Uterus (tissue), 3 donors: ENCODE measurements at regions not wholly inside any gene's neighbourhood (a gene's known extent, or its start where the extent isn't known, plus 50 kb on each side); places are given as distances from the start of the nearest gene placed in this dataset.

ENCODE experiments used
- DNase-seq, 2 donors: peaks; one replicate each; pipeline ENCODE4 v3.0.0-alpha.2; 2019 to 2020
- H3K27ac ChIP-seq, 2 donors: fragments of 200-600 bp; sonication (generic); 1 replicate in 1 of 2; 2 replicates in 1 of 2; pipeline ENCODE4 v1.5.1; 2016 to 2018
- H3K27me3 ChIP-seq, 2 donors: fragments of 200-600 bp; sonication (generic); one replicate each; pipeline ENCODE4 v1.5.1; 2018 to 2019; ENCODE audit warnings: control low read depth in 1 of 2
- H3K36me3 ChIP-seq, 2 donors: fragments of 200-600 bp; sonication (generic); one replicate each; pipeline ENCODE4 v1.5.1; 2019; ENCODE audit warnings: control low read depth in 1 of 2
- H3K4me1 ChIP-seq, 2 donors: fragments of 200-600 bp; sonication (generic); one replicate each; pipeline ENCODE4 v1.5.1; 2018 to 2019; ENCODE audit warnings: control low read depth in 1 of 2
- H3K4me3 ChIP-seq, 2 donors: fragments of 200-600 bp; sonication (generic); 1 replicate in 1 of 2; 2 replicates in 1 of 2; pipeline ENCODE4 v1.5.1; 2018 to 2019; ENCODE audit warnings: mild to moderate bottlenecking in 1 of 2
- H3K9me3 ChIP-seq, 2 donors: fragments of 200-600 bp; sonication (generic); one replicate each; pipeline ENCODE4 v1.5.1; 2019; ENCODE audit warnings: control low read depth in 1 of 2
- CTCF ChIP-seq, 4 experiments: fragments of 200-600 bp in 2 of 4; fragments of 450-650 bp in 2 of 4; sonication (generic) in 2 of 4; IDR thresholded peaks; one replicate each; pipeline ENCODE4 v1.5.1; 2016 to 2019; ENCODE audit warnings: antibody characterized with exemption in 4 of 4, mild to moderate bottlenecking in 2 of 4, moderate library complexity in 1 of 4
- POLR2A ChIP-seq, 2 donors: fragments of 450-650 bp; IDR thresholded peaks; one replicate each; pipeline ENCODE4 v1.6.1; 2016; ENCODE audit warnings: antibody characterized with exemption in 2 of 2, mild to moderate bottlenecking in 1 of 2, moderate library complexity in 1 of 2
- intact Hi-C: fragments of 100-400 bp; cut with DNase I; formaldehyde crosslinking; loops from one replicate; pipeline ENCODE4 v1.15.1; 2023; ENCODE audit warnings: low total_unique reads
- donor health status: DM: yes; HTN: yes; CAD: no.

GRCh38 chr2:4673025-4673489, 969.7 kb downstream of the DCDC2C start:
- Histone ChIP-seq H3K4me1 (no peaks in the 10 kb centered on the region), H3K4me3 (no peak overlapping the region), H3K36me3 (no peaks in the 10 kb centered on the region), H3K27me3 (no peaks in the 10 kb centered on the region), H3K27ac (no peak overlapping the region), H3K9me3 (no peaks in the 10 kb centered on the region)
- DNase-seq: no peak
- intact Hi-C loops: no loop called here
- TF ChIP-seq POLR2A (IDR thresholded peaks at IDR 0.05) (no peak), CTCF (IDR thresholded peaks at IDR 0.05) (no peak)

GRCh38 chr2:4674007-4674406, 970.6 kb downstream of the DCDC2C start:
- H3K27ac ChIP-seq: no peak overlapping the region
- intact Hi-C loops: no loop called here
- no peak overlapping the region for H3K4me3 ChIP-seq
- TF ChIP-seq CTCF (IDR thresholded peaks at IDR 0.05) (no peak), POLR2A (IDR thresholded peaks at IDR 0.05) (no peak)
- no peaks in the 10 kb centered on the region for H3K9me3 ChIP-seq
- H3K27me3 ChIP-seq: no peaks in the 10 kb centered on the region
- no peaks in the 10 kb centered on the region for H3K4me1 ChIP-seq
- no peaks in the 10 kb centered on the region for H3K36me3 ChIP-seq
- no peak for DNase-seq

- intact Hi-C loops: no loop called here
These were observed 971.9 kb downstream of the DCDC2C start for GRCh38 chr2:4675295-4675694.

GRCh38 chr2:4678927-4679326, 975.6 kb downstream of the DCDC2C start:
- Histone ChIP-seq H3K27me3 (no peaks in the 10 kb centered on the region), H3K4me1 (no peaks in the 10 kb centered on the region), H3K4me3 (no peak overlapping the region), H3K27ac (no peak overlapping the region), H3K9me3 (no peaks in the 10 kb centered on the region), H3K36me3 (no peaks in the 10 kb centered on the region)
- no peak for TF ChIP-seq POLR2A (IDR thresholded peaks at IDR 0.05)
- no peak for TF ChIP-seq CTCF (IDR thresholded peaks at IDR 0.05)
- intact Hi-C loops: no loop called here
- no peak for DNase-seq

More at GRCh38 chr2:4675295-4675694, 971.9 kb downstream of the DCDC2C start:
- Histone ChIP-seq H3K4me3 (no peak overlapping the region), H3K9me3 (no peaks in the 10 kb centered on the region), H3K27ac (no peak overlapping the region), H3K27me3 (no peaks in the 10 kb centered on the region), H3K4me1 (no peaks in the 10 kb centered on the region), H3K36me3 (no peaks in the 10 kb centered on the region)
- DNase-seq: no peak
- TF ChIP-seq CTCF (IDR thresholded peaks at IDR 0.05) (no peak), POLR2A (IDR thresholded peaks at IDR 0.05) (no peak)

GRCh38 chr2:4679391-4679790, 976.0 kb downstream of the DCDC2C start:
- no peak overlapping the region for H3K27ac ChIP-seq
- H3K27me3 ChIP-seq: no peaks in the 10 kb centered on the region
- intact Hi-C loops: no loop called here
- no peak for TF ChIP-seq CTCF (IDR thresholded peaks at IDR 0.05)
- no peak for TF ChIP-seq POLR2A (IDR thresholded peaks at IDR 0.05)
- DNase-seq: no peak
- H3K36me3 ChIP-seq: no peaks in the 10 kb centered on the region
- H3K9me3 ChIP-seq: no peaks in the 10 kb centered on the region
- no peak overlapping the region for H3K4me3 ChIP-seq
- H3K4me1 ChIP-seq: no peaks in the 10 kb centered on the region
